AG04450 (cell line): ENCODE measurements at regions not wholly inside any gene's neighbourhood (a gene's known extent, or its start where the extent isn't known, plus 50 kb on each side); places are given as distances from the start of the nearest gene placed in this dataset.
A peak's percentile ranks its signal among the peaks of the same experiment; 100 is the strongest.
"Not testable (repeated sequence)": the region's sequence is repeated elsewhere in the genome, so short reads cannot be mapped to it uniquely, and the experiment has no call there.

Experiments used
- CTCF ChIA-PET: fragments of 300-600, 350-600 bp; formaldehyde crosslinking; extraction: SDS; loops from one replicate; lab custom pipeline; 2022; ENCODE audit warnings: antibody characterized with exemption, inconsistent platforms; lab: Charles Lee
- POLR2A ChIA-PET: fragments of 350-600 bp; formaldehyde crosslinking; extraction: SDS; loops from one replicate; lab custom pipeline; 2021; ENCODE audit warnings: antibody characterized with exemption, inconsistent platforms; lab: Yijun Ruan, JAX
- DNase-seq: peaks from one replicate; pipeline ENCODE4 v3.0.0-alpha.2; 2011; ENCODE audit warnings: low read depth, low spot score
- H3K27ac ChIP-seq: one replicate; pipeline ENCODE4 v1.5.1; 2012; ENCODE audit warnings: low read depth, low read length, control low read depth
- H3K27me3 ChIP-seq: one replicate; pipeline ENCODE4 v1.6.0; 2012; ENCODE audit warnings: low read length; ENCODE audit not compliant: control insufficient read depth, insufficient read depth
- H3K4me3 ChIP-seq: 2 replicates; pipeline ENCODE4 v1.5.1; 2011; ENCODE audit warnings: mild to moderate bottlenecking, low read depth, low read length, control low read depth
- H3K9me3 ChIP-seq: 2 replicates; pipeline ENCODE4 v1.5.1; 2012; ENCODE audit warnings: low read length; ENCODE audit not compliant: control insufficient read depth, insufficient read depth
- CTCF ChIP-seq: IDR thresholded peaks from 2 replicates; pipeline ENCODE4 v1.5.1; 2011; ENCODE audit warnings: low read depth, low read length, control low read depth, inconsistent platforms

- H3K9me3 ChIP-seq = no peaks in the 10 kb centered on the region
- CTCF ChIA-PET = no interaction called here
- DNase-seq = no peak
- H3K27me3 ChIP-seq = no peaks in the 10 kb centered on the region
- H3K27ac ChIP-seq = no peak overlapping the region
- POLR2A ChIA-PET = no interaction called here
- no peak for TF ChIP-seq CTCF
- H3K4me3 ChIP-seq = no peak overlapping the region
Observed at GRCh38 chr2:167335541-167335992, 447.3 kb downstream of the XIRP2 start.

- no peak overlapping the region for H3K4me3 ChIP-seq
- POLR2A ChIA-PET = no interaction called here
Observed at GRCh38 chr2:167334146-167334742, 446.0 kb downstream of the XIRP2 start.

GRCh38 chr2:167333245-167333644, 445.0 kb downstream of the XIRP2 start:
- 0 out of 2 replicates have a peak, but pooled peaks have one; percentile 21 for TF ChIP-seq CTCF
- no peak overlapping the region for H3K4me3 ChIP-seq
- no peaks in the 10 kb centered on the region for H3K27me3 ChIP-seq
- H3K9me3 ChIP-seq = no peaks in the 10 kb centered on the region
- H3K27ac ChIP-seq = no peak overlapping the region
- CTCF ChIA-PET = interaction anchor here (0.5 to 1.1 kb wide), 2 partner anchors 786 to 819 kb away, joined by 3 read pairs; no protein-coding TSS in a partner anchor
- POLR2A ChIA-PET = no interaction called here
- DNase-seq = no peak

More at GRCh38 chr2:167334146-167334742, 446.0 kb downstream of the XIRP2 start:
- no peak for DNase-seq
- TF ChIP-seq CTCF = no peak
- Histone ChIP-seq H3K27ac (no peak overlapping the region), H3K27me3 (no peaks in the 10 kb centered on the region), H3K9me3 (no peaks in the 10 kb centered on the region)
- CTCF ChIA-PET = interaction anchor here (0.7 to 1.1 kb wide), 2 partner anchors 272 to 785 kb away, joined by 3 read pairs; no protein-coding TSS in a partner anchor

- POLR2A ChIA-PET = no interaction called here
- CTCF ChIA-PET = no interaction called here
- Histone ChIP-seq H3K4me3 (no peak overlapping the region), H3K27me3 (no peaks in the 10 kb centered on the region), H3K9me3 (no peaks in the 10 kb centered on the region), H3K27ac (no peak overlapping the region)
- TF ChIP-seq CTCF = no peak
- DNase-seq = no peak
Observed at GRCh38 chr2:167332358-167332757, 444.1 kb downstream of the XIRP2 start.

- no peak for DNase-seq
- H3K27ac ChIP-seq = no peak overlapping the region
- TF ChIP-seq CTCF = peak; percentile 24
- no peaks in the 10 kb centered on the region for H3K9me3 ChIP-seq
- ChIA-PET CTCF (no interaction called here), POLR2A (no interaction called here)
- no peak overlapping the region for H3K4me3 ChIP-seq
- H3K27me3 ChIP-seq = no peaks in the 10 kb centered on the region
Observed at GRCh38 chr2:167331636-167332232, 443.5 kb downstream of the XIRP2 start.

GRCh38 chr2:167328808-167329207, 440.5 kb downstream of the XIRP2 start:
- H3K27ac ChIP-seq, H3K4me3 ChIP-seq, DNase-seq, CTCF ChIA-PET, H3K9me3 ChIP-seq, POLR2A ChIA-PET, H3K27me3 ChIP-seq: not testable (repeated sequence)
